C1 segment of cervical spinal cord (tissue), 14 donors: ENCODE measurements at regions not wholly inside any gene's neighbourhood (a gene's known extent, or its start where the extent isn't known, plus 50 kb on each side); places are given as distances from the start of the nearest gene placed in this dataset.

Source experiments
- DNase-seq, 14 donors: peaks; one replicate each; lab custom pipeline; 2025; lab: John Stamatoyannopoulos, UW

DNA sequence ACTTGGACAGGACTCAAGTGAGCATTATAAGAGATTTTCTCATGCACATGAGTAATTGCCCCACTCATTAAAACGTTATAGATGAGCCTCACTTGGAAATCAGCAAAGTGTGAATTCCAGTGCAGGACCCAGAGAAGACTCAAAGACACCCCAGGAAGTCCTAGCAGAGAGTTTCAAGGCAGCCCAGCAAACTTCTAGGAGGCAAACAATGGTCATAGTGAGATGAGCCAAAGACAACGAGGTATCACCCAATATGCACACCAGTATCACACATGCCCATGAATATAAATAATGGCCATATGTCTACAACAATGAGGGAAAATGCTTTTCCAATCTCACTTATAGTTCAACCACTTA lies 245.9 kb downstream of the ACTL7B start:
- DNase-seq = no peak

GRCh38 chr9:108609227-108609896 lies 246.4 kb downstream of the ACTL7B start:
- DNase-seq = no peak

DNA sequence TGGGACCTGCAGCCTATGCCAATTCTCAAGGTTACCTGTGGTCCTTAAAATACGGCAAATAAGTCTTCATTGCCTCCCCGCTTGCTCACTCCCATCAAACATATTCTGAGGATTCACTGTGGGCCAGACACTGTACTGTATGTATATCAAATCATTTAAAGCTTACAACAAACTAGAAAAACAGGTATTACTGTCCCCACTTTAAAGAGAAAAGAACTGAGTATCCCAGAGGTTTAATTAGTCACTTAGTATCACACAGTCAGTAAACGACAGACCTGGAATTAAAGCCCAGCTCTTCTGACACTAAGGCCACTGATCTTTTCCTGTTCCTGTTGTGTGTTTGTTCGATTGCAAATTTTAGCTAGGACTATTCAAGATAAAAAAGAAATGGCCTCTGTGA lies 248.2 kb downstream of the ACTL7B start:
- DNase-seq = no peak

GRCh38 chr9:108606401-108606800 lies 249.4 kb downstream of the ACTL7B start:
- DNase-seq = no peak

GRCh38 chr9:108603141-108603540 lies 252.6 kb downstream of the ACTL7B start:
- no peak for DNase-seq

DNA sequence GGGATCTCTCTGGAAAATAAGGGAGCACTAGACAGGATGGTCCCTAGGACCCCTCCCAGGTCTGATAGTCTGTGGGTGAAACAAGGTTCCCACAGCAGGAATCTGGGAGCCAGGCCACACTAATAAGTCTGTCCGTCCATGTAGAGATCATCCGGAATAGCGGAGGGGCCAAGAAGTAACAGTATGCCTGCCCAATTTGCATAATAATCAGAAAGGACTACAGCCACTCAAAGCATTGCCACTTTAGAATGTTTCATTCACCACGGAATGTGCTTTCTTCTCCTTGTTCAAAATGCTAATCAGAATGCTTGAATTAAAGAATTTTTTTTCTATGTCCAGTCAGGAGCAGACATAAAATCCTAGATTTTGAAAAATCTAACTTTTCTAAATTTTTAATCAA lies 254.9 kb downstream of the ACTL7B start:
- no peak for DNase-seq

DNA sequence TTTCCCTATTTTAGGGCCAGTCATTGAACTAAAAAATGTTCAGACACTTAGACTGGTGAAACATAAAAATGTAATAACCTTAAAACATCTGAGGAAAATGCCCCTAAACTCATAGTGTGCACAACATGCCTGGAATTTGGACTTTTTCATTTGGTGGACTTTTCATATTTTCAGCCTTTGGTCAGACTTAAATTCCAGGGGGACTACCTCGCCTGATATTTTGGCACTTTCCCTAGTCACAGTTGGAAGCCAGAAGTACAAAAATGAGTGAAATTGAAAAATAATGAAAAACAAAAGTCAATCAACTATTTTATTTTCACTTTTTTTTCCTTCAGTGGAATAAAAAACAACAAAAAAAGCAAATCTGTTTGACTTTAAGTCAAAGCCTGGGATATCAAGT lies 256.2 kb downstream of the ACTL7B start:
- DNase-seq = no peak

- no peak for DNase-seq
Measured at GRCh38 chr9:108591121-108591520, 264.7 kb downstream of the ACTL7B start.

DNA sequence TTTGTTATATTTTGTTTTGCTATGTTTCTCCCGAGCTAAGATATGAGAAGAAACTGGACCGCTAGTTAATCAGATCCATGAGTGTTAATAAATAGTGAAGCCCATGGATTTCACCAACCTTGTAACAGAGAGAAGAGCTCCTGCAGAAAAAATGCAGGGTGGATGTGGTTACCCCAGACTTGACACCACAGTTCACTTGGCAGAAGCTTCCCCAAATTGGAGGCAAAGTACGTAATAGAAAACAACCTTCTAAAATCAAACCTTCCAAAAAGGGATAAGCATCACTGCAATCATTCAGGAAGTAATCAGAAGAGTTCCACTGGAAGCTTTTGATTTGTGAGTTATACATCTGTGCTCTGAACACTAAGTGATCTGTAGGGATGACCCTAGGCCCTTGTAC lies 267.5 kb downstream of the ACTL7B start:
- no peak for DNase-seq

GRCh38 chr9:108586471-108587139 lies 269.2 kb downstream of the ACTL7B start:
- no peak for DNase-seq

DNA sequence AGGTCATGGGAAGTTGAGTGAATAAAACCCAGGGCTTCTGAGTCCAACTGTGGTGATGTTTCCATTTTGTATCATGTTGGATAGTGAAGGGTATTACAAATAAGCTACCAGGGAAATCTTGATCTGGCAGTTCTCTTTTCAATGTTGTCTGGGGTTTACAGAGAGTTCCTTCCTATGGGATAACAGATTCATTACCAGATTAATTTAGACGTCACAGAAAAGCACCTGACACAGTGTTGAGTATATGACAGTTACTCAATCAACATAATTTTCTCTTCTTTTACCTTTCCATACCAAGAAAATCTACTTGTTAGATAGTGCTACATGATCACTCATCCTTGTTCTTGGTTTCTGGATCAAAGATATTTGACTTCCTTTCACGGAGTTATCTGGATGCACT lies 270.9 kb downstream of the ACTL7B start:
- no peak for DNase-seq

GRCh38 chr9:108582726-108583125 lies 273.1 kb downstream of the ACTL7B start:
- DNase-seq = no peak

- DNase-seq = peak in 5 of 14 donors; percentile 3 to 72 (median 19)
Measured at GRCh38 chr9:108579757-108580439, 275.9 kb downstream of the ACTL7B start.

- no peak for DNase-seq
Measured at GRCh38 chr9:108575276-108575675, 280.5 kb downstream of the ACTL7B start.

DNA sequence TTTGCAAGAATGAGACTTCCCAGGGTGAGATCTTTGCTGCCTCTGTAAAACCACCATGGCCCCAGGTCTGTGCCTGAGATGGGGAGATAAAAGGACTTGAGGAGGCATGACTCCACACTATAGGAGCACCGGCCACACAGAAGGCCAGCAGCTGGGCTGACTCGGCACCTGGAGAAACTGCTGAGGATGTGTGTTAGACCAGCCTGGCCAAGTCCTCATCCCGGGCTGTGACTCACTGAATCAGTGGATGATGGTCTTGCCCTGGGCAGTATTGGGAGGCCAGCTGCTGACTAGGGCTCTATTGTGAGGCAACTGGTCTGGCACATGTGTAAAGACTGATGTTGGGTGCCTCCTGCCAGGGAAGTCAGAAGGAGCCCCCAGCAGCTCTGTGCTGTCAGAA lies 286.2 kb downstream of the ACTL7B start:
- DNase-seq = no peak

DNA sequence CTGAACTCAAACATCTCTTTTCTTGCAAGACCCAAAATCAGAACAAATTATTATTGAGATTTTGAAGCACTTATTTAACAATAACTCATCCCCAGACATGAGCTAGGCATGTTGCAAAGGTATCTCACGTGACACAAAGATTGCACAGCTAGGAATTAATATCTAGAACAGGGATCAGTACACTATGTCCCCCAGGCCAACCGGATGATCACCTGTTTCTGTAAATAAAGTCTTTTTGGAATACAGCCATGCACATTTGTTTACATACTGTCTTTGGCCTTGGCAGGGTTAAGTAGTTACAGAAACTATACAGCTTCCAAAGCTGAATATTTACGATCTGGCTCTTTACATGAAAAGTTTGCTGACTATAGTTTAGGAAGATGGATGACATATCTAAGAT lies 287.7 kb downstream of the ACTL7B start:
- DNase-seq = no peak

DNA sequence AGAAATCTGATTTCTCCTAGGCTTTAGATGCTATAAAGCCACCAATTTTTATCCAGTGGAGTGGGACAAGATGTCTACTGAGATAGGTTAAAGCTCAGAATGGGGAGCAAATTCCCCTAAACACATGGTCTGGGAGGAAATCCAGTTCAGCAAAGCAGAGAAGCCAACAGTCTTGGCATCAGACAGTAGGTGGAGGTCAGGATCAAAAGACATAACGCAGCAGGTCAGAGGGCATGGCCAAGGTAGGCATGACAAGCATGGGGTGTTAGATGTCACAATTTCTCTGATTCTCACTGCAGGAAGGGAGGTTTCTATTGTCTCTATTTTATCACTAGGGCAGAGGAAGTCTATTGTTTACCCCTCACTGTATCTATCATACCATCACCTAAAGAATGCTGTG lies 288.2 kb downstream of the ACTL7B start:
- no peak for DNase-seq

GRCh38 chr9:108565651-108566378 lies 290.0 kb downstream of the ACTL7B start:
- DNase-seq = peak in 12 of 14 donors; percentile 1 to 49 (median 16)

DNA sequence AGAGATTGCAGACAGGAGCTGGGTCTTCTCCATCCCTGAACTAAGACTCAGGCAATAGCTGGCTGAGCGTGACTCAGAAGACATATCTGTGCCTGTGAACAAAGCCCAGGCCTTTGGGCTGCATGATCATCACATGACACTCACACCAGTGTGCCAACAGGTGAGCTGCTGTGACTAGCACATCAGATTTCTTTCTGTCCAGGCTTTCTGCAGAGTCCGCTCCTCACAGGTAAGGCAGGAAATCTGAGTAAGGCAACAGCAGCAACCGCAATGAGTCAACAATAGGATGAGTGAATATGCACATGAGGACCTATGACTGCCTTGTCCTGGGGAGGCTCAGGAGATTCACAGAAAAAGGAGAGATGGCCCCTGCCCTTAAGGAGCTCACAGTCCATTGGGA lies 293.6 kb downstream of the ACTL7B start:
- DNase-seq = no peak

DNA sequence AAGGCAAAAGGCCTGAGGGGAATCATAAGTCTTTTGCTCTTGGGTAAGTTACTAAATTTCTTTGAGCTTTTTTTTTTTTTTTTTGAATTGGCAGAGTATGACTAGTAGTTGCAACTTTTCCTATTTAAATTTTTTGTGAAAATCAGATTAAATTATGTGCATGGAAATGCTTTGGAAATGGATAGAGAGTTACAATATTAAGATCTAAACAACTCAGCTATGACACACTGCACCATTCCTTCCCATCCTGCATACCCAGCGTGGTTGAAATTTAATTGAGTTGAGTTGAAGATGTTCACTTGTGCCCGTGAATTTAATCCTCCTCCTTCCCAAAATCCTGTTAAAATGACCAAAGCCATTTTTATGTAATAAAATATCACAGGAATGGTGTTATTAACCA lies 296.4 kb downstream of the ACTL7B start:
- DNase-seq = no peak

DNA sequence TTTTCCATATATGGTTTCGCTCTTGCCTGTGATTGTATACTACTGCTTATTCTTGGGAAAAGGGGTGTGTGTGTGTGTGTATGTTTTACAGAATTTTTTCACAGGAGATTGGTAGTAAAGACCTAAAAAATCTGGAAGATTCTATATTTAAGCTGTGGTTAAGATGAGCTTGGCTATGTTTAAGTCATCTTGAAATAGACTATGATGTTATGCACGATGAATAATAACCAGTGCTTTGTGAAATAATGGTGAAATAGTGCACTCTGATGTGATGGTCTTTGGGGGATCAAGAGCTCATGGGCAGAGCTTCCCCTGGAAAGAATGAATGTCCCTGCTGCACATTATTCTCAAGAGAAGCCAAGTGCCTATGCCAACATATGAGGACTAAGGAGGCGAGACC lies 301.0 kb downstream of the ACTL7B start:
- DNase-seq = no peak

GRCh38 chr9:108553111-108553635 lies 302.6 kb downstream of the ACTL7B start:
- no peak for DNase-seq
